Adipocyte (in vitro differentiated cells): ENCODE measurements at regions not wholly inside any gene's neighbourhood (a gene's known extent, or its start where the extent isn't known, plus 50 kb on each side); places are given as distances from the start of the nearest gene placed in this dataset.

Source experiments
- DNase-seq: peaks from one replicate; pipeline ENCODE4 v3.0.0-alpha.2; 2015; ENCODE audit warnings: low read depth
- H3K27me3 ChIP-seq: replicated peaks from 2 replicates; pipeline ENCODE4 v1.7.0; 2013; ENCODE audit warnings: mild to moderate bottlenecking, low read length, moderate library complexity; ENCODE audit not compliant: control insufficient read depth, insufficient read depth
- H3K36me3 ChIP-seq: 2 replicates; pipeline ENCODE4 v1.7.0; 2013; ENCODE audit warnings: low read length, mild to moderate bottlenecking, moderate library complexity; ENCODE audit not compliant: control insufficient read depth, insufficient read depth, severe bottlenecking
- H3K4me1 ChIP-seq: 2 replicates; pipeline ENCODE4 v1.7.0; 2013; ENCODE audit warnings: mild to moderate bottlenecking, low read length, moderate library complexity; ENCODE audit not compliant: control insufficient read depth, insufficient read depth
- H3K4me3 ChIP-seq: 2 replicates; pipeline ENCODE4 v1.7.0; 2013; ENCODE audit warnings: mild to moderate bottlenecking, low read length, moderate library complexity
- H3K9ac ChIP-seq: 2 replicates; pipeline ENCODE4 v1.7.0; 2013; ENCODE audit warnings: mild to moderate bottlenecking, low read length, moderate library complexity
- H3K9me3 ChIP-seq: 2 replicates; pipeline ENCODE4 v1.7.0; 2013; ENCODE audit warnings: mild to moderate bottlenecking, low read length, moderate library complexity; ENCODE audit not compliant: control insufficient read depth

- H3K27me3 ChIP-seq = peaks cover 32% of the 10 kb centered on the region
- no peak overlapping the region for H3K9ac ChIP-seq
- no peak overlapping the region for H3K4me3 ChIP-seq
- H3K9me3 ChIP-seq = peaks cover 2% of the 10 kb centered on the region
- no peaks in the 10 kb centered on the region for H3K4me1 ChIP-seq
- no peaks in the 10 kb centered on the region for H3K36me3 ChIP-seq
- no peak for DNase-seq
These were observed 236.6 kb downstream of the NPHP4 start for GRCh38 chr1:5755552-5756125.

- no peak overlapping the region for H3K4me3 ChIP-seq
- no peaks in the 10 kb centered on the region for H3K36me3 ChIP-seq
- H3K4me1 ChIP-seq = no peaks in the 10 kb centered on the region
- DNase-seq = no peak
- H3K9ac ChIP-seq = no peak overlapping the region
- peaks cover 37% of the 10 kb centered on the region for H3K27me3 ChIP-seq
- H3K9me3 ChIP-seq = no peaks in the 10 kb centered on the region
These were observed 237.2 kb downstream of the NPHP4 start for GRCh38 chr1:5754817-5755551.

DNA sequence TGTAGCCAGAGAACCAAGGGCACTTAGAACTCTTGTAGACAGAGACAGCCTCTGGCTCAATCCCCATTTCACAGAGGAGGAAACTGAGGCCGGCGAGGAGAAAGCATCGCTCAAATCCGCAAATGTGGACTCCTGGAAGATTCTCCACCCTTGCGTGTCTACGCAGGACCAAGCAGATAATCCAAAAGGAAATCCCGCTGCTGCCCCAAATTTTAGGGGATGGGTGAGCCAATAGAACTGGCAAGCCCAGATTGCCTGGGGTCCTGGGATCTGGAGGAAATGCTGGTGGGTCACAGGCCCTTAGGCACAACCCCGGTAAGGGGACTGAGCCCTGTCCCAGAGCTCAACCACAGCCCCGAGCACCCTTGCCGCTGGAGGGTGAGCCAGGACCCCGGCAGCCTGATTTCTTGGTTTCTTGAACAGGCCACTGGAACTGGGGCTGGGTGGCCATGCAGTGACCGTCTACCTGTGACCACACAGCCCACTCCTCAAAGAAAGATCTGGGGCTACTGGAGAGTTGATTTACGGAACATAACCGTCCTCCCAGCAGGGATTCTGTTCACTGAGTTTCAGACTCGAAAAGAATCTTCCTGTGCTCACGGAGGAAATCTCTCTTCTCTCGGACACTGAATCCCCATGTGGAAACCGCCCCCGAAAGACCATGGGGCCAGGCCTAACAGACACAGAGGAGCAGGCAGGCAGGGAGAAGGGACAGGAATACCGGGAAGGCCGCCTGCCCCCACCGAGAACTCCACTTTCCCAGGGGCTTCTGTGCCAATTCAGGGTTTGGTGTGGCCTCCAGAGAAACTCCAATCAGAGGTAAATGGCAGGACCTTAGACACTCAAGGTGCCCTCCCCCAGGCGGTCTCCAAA is 238.4 kb downstream of the NPHP4 start:
- no peaks in the 10 kb centered on the region for H3K4me1 ChIP-seq
- H3K9me3 ChIP-seq = no peaks in the 10 kb centered on the region
- H3K9ac ChIP-seq = no peak overlapping the region
- H3K4me3 ChIP-seq = no peak overlapping the region
- no peaks in the 10 kb centered on the region for H3K36me3 ChIP-seq
- peaks cover 47% of the 10 kb centered on the region for H3K27me3 ChIP-seq
- no peak for DNase-seq

GRCh38 chr1:5752746-5753548 is 239.3 kb downstream of the NPHP4 start:
- H3K27me3 ChIP-seq = peaks cover 47% of the 10 kb centered on the region
- no peaks in the 10 kb centered on the region for H3K9me3 ChIP-seq
- H3K9ac ChIP-seq = no peak overlapping the region
- H3K36me3 ChIP-seq = no peaks in the 10 kb centered on the region
- H3K4me3 ChIP-seq = no peak overlapping the region
- no peak for DNase-seq
- no peaks in the 10 kb centered on the region for H3K4me1 ChIP-seq

DNA sequence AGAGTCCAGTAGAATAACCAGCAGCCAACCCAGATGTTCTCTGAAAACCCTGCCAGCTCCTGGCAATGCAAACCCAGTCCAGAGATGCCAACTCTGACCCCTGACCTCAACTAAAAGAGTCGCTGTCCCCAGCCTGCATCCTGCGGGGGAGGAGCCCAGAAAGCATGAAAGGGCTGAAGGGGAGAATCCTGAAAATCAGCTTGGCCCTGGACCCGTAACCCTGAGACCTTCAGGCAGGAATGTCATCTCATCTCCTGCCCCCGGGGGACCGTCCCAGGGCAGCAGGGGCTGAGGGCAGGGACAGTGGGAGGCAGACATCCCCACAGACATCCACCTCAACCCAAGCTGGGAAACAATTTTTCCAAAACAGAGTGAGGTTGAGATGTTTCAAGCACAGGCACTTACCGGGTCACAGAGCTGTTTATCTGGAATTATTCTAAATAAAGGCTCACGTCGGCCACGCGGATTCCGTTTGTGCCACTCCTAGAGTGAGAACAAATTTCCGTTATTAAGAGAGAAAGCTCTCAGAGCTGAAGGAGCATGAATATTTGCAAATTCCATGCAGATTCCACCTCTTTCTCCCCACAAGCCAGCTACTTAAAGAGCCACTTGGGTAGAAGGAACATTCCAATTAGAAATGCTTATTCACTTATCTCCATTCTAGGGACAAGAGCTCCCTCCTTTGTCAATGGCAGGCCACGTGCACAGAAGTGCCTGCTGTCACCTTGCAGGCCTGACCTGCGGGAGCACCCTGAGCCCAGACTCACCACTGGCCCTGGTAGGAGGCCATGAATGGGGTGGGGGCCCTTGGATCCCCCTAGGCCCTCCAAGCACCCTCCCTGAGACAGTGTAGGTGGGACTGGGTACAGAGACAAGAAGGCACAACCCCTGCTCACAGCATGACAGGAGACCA is 240.1 kb downstream of the NPHP4 start:
- H3K4me1 ChIP-seq = no peaks in the 10 kb centered on the region
- no peak overlapping the region for H3K9ac ChIP-seq
- no peaks in the 10 kb centered on the region for H3K36me3 ChIP-seq
- H3K9me3 ChIP-seq = no peaks in the 10 kb centered on the region
- no peak overlapping the region for H3K4me3 ChIP-seq
- DNase-seq = no peak
- H3K27me3 ChIP-seq = peaks cover 49% of the 10 kb centered on the region

DNA sequence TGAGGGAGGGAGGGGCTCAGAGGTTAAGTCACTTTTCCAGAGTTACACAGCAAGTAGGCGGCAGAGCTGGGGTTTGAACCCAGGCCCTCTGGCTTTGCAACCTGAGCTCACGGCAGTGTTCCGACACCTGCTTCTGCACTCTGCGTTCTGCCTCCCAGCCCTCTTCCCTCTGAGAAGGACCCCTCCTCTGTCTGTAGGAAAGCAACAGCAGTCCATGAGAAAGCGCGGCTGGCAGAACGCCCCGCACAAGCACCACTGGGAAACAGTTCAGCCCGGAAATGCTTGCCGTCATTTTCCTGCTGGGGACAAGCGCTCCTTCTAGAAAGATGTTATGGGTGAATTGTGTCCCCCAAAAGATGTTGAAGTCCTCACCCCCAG is 241.1 kb downstream of the NPHP4 start:
- H3K9me3 ChIP-seq = no peaks in the 10 kb centered on the region
- H3K36me3 ChIP-seq = no peaks in the 10 kb centered on the region
- H3K4me1 ChIP-seq = no peaks in the 10 kb centered on the region
- DNase-seq = no peak
- H3K4me3 ChIP-seq = no peak overlapping the region
- no peak overlapping the region for H3K9ac ChIP-seq
- peaks cover 53% of the 10 kb centered on the region for H3K27me3 ChIP-seq

- no peaks in the 10 kb centered on the region for H3K9me3 ChIP-seq
- no peak overlapping the region for H3K4me3 ChIP-seq
- no peaks in the 10 kb centered on the region for H3K36me3 ChIP-seq
- DNase-seq = no peak
- H3K9ac ChIP-seq = no peak overlapping the region
- H3K4me1 ChIP-seq = no peaks in the 10 kb centered on the region
- peaks cover 59% of the 10 kb centered on the region for H3K27me3 ChIP-seq
These were observed 241.8 kb downstream of the NPHP4 start for GRCh38 chr1:5750186-5751162.

DNA sequence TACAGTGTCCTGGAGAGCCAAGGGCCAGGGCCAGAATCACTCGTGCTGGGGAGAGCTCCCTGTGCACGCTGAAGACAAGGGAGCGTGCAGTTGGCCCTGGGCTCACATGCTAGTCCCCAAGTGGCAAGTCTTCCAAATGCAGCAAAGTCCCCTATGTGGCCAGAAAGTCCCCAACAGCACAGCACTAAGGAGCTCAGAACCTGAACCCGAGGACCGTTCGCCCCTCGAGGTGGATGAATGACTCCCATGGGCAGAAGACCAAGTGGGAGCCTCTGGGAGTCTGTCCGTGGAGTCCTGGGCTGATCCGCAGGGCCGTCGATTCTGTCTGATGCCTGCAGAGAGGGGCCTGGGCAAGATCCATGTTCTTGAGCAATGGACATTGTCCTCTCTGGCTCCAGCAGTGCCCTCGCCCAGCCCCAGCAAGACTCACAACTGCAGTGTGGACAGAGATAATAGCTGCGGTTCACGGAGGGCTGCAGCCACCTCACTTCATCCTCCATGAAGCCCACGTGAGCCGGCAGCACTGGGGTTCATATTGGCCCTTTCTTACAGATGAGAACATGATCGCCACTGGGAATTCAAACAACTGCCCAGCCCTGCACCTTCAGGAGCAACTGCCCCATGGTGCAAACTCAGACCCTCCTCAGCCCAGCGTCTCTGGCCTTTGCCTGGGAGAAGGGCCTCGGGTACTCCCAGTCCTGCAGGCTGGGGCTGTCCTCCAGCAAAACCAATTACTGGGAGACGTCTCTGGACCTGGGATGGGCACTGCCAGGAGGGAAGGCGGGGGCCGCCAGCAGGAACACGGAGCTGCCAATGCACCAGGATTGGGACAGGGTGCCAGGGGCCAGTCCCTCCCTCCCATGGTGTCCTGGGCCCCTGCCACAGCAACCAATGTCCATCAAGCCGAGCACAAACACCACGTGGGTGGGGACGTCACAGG is 243.7 kb downstream of the NPHP4 start:
- no peak for DNase-seq
- no peak overlapping the region for H3K9ac ChIP-seq
- no peak overlapping the region for H3K4me3 ChIP-seq
- H3K9me3 ChIP-seq = no peaks in the 10 kb centered on the region
- H3K36me3 ChIP-seq = no peaks in the 10 kb centered on the region
- H3K4me1 ChIP-seq = no peaks in the 10 kb centered on the region
- peaks cover 69% of the 10 kb centered on the region for H3K27me3 ChIP-seq
